DMS 273 (cell line): ENCODE measurements at regions not wholly inside any gene's neighbourhood (a gene's known extent, or its start where the extent isn't known, plus 50 kb on each side); places are given as distances from the start of the nearest gene placed in this dataset.

Experiments used
- DNase-seq: peaks from one replicate; lab custom pipeline; 2025; ENCODE audit not compliant: unreplicated experiment; lab: John Stamatoyannopoulos, UW

DNA sequence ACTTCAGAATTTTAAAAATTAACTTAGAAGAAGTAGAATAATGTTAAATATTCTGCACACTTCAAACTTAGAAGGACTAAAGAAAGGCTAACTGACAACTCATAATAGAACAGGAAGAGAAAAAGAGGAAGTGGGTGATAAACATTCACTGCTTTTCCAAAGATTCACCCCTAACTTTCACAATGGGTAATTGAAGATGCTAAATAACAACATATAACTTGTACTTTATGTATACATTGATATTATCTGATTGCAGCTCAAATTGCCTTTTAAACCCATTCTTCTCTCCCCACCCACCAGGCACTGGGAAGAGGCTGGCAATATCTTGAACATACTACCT lies 376.6 kb downstream of the EFNA5 start:
- DNase-seq: no peak

- DNase-seq: no peak
Measured at GRCh38 chr5:107293541-107294210, 377.1 kb downstream of the EFNA5 start.

DNA sequence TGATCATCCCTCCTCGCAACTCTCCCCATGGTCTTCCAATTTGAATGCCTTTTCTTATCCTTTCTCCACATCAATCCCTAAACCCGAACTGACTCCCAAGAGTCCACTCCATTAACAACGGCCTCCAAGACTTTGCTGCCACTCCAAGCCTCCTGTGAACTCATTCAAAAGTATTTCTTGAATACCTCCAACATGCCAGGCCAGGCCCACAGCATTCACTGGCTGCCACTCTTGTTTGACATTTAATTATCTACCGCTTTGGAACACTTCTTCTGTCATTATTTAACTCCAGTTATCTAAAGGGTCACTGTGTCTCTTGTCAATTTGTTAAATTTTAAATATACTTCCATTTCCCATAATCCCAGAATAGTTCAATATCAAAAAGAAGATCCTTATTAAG lies 378.9 kb downstream of the EFNA5 start:
- DNase-seq: no peak

DNA sequence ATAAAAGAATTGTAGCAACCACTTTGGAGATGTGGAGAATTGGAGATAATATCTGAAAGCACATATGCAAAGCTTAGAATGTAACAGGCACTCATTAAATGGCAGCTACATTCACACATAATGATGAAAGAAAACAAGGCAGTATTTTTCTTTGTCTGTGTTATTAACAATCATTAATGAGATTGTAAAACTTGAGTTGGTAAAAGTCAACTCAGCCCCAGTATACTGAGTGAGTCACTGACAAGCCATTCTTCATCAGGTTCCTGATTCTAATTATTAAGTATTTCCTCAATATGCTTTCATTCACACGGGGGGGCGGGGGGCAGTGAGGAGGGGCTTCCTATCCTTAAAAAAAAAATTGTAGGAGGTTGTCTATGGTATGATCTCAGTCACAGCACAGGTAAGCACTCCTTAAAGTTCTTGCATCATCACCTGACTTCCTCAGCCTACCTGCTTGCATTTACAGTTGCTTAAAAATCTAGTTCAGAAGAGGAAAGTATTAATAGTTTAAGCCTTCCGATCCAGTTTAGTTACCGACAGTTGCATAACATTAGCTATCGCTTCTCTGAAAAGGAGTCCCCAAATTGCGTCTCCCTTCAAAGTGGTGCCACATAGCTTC lies 379.8 kb downstream of the EFNA5 start:
- DNase-seq: no peak

GRCh38 chr5:107289030-107289714 lies 381.6 kb downstream of the EFNA5 start:
- DNase-seq: no peak

DNA sequence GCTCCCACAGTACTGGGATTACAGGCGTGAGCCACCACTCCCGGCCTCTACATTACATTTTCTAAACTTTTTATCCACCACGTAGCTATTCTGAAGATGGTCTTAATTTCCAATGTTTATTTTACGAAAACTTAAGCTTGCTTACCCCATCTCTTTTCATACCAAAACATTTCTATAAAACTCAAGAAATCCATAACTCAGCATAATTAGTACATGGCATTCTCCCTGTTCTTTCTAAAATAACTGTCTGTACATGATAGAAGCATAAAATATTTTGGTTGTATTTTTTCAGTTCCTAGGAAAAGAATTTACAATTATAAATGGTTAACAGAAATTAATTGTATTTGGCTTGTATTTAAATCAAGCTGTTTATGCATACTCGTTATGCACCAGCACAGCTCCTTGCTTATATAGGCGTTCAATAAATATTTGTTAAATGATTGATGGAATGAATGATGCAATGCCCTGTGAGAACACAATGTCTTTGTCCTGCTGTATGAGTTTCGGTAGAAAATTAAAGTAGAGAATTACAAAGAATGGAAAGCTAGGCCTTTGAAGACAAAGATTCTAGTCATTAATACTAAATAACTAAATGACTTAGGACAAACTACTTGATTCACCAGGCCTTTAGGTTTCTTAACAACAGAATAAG lies 384.2 kb downstream of the EFNA5 start:
- no peak for DNase-seq

GRCh38 chr5:107285772-107286171 lies 385.0 kb downstream of the EFNA5 start:
- no peak for DNase-seq

- no peak for DNase-seq
Measured at GRCh38 chr5:107284822-107285525, 385.8 kb downstream of the EFNA5 start.

GRCh38 chr5:107282061-107282460 lies 388.7 kb downstream of the EFNA5 start:
- DNase-seq: no peak

GRCh38 chr5:107278774-107279173 lies 392.0 kb downstream of the EFNA5 start:
- no peak for DNase-seq

- DNase-seq: no peak
Measured at GRCh38 chr5:107277485-107278125, 393.1 kb downstream of the EFNA5 start.

DNA sequence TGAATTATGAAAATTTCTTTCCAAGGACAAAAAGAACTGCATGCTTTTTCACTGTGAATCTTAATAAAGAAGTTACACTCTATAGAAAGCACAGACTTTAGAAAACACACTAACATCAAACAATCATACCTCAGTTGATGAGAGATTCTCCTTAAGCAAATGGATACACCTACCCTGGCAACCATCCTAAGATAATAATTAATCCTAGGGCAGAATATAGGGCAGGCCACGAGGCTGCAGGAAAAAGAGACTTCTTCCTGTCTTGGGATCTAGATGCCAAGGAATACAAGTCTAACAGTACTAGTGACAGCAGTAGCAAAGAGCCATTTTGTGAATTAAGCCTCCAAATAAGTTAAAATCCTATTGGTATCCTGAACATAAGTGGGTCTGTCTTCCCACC lies 395.4 kb downstream of the EFNA5 start:
- no peak for DNase-seq

DNA sequence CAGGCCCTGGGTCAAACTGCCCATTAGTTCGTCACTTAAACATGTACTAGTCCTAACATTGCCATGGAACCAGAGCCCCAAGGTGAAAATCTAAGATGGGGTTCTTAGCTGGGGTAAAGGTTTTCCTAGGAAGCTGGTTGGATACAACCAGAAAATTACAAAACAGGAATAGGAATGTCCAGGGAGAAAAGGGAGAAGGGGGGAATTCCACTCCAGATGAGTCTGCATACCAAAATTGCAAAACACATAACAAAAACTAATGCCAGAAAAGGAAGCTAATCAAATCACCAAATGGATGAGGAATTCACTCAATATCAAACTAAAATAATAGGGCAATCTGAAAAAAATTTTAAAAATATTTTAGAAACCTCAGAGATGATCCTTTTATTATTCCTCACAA lies 396.2 kb downstream of the EFNA5 start:
- DNase-seq: no peak

DNA sequence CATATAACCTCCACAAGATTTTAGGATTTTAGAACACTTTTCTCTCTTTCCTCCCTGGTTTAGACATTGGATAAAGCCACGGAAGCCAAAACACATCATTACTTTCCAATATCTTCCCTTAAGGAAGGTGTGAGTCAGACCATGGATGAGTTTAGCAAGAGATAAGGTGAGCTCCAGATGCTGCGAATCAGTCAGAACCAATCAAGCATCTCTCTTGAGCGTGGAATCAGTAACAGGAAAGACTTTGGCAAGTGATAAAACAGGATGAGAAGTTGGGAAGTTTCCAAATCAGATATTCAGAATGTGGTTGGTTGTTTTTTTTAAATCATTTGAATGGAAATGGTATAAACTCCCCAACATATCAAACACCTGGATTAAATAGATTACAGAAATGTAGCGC lies 397.8 kb downstream of the EFNA5 start:
- DNase-seq: no peak

- no peak for DNase-seq
Measured at GRCh38 chr5:107272509-107272908, 398.2 kb downstream of the EFNA5 start.

GRCh38 chr5:107271682-107272350 lies 398.9 kb downstream of the EFNA5 start:
- no peak for DNase-seq

DNA sequence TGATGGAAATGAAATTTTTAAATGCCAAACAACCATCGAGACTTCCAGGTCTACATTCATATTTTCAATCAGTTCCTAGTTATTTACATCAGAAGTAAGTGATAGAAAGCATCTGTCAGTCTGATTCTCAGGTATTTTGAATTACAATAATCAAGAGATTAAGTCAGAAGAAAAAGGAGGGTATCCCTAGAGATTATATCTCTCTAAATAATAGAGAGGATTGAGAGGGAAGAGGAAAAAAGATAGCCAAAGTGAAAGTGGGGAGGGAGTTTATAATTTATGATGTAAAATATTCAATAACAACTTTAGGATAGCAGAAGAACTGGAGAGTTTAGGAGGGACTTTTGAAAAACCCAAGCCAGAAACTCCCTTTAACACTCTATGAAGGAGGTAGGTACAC lies 400.2 kb downstream of the EFNA5 start:
- no peak for DNase-seq

- DNase-seq: no peak
Measured at GRCh38 chr5:107269678-107270077, 401.1 kb downstream of the EFNA5 start.

DNA sequence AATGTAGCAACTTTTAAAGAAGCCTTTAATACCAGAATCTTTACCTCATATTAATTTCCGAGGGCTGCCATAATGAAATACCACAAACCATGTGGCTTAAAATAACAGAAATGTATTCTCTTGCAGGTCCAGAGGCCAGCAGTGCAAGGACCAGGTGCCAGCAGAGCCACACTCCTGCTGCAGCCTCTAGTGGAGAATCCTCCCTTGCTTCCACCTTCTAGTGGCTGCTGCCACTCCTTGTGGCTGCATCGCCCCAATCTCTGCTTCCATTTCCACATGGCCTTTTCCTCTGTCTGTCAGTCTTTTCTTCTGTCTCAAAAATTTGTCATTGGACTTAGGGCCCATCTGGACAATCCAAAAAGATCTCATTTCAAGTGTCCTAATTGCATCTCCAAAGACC lies 401.5 kb downstream of the EFNA5 start:
- DNase-seq: peak; percentile 3

DNA sequence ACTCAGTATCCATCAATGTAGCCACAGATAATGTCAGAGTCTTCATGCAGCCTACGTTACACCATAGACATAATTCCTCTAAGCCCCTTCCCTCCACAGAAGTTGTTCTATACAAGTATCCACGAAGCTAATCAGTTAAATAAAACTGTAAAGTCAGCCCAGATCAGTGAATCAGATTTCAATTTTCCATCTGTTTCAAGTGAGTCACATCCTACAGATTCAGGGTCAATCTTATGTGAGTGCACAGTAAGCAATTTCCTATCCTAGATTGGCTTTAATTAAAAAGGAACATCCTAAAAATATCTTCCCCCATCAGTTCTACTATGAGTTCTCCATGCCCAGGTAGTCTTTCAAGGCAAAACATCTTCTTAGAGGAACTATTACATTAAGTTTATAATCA lies 402.5 kb downstream of the EFNA5 start:
- no peak for DNase-seq
